Mesendoderm (in vitro differentiated cells): ENCODE measurements at regions not wholly inside any gene's neighbourhood (a gene's known extent, or its start where the extent isn't known, plus 50 kb on each side); places are given as distances from the start of the nearest gene placed in this dataset.
"Not testable (repeated sequence)": the region's sequence is repeated elsewhere in the genome, so short reads cannot be mapped to it uniquely, and the experiment has no call there.

ENCODE experiments used
- DNase-seq: peaks from one replicate; pipeline ENCODE4 v3.0.0; 2013
- H2AK5ac ChIP-seq: 2 replicates; pipeline ENCODE4 v1.6.1; 2013; ENCODE audit warnings: low read length, inconsistent platforms
- H2BK120ac ChIP-seq: 2 replicates; pipeline ENCODE4 v1.6.1; 2013; ENCODE audit warnings: low read depth, mild to moderate bottlenecking, low read length, moderate library complexity, mixed read lengths
- H2BK15ac ChIP-seq: replicated peaks from 2 replicates; pipeline ENCODE4 v1.6.1; 2013; ENCODE audit warnings: low read depth, mild to moderate bottlenecking, moderate library complexity
- H2BK5ac ChIP-seq: 2 replicates; pipeline ENCODE4 v1.6.1; 2013; ENCODE audit warnings: low read length, inconsistent platforms
- H3K18ac ChIP-seq: 2 replicates; pipeline ENCODE4 v1.6.1; 2013; ENCODE audit warnings: mild to moderate bottlenecking, low read length, mixed read lengths
- H3K23ac ChIP-seq: one replicate; pipeline ENCODE4 v1.6.1; 2013; ENCODE audit warnings: low read length
- H3K27ac ChIP-seq: 2 replicates; pipeline ENCODE4 v1.5.1; 2013; ENCODE audit warnings: low read depth, mild to moderate bottlenecking, inconsistent platforms, low read length, moderate library complexity
- H3K27me3 ChIP-seq: 2 replicates; pipeline ENCODE4 v1.6.1; 2013; ENCODE audit warnings: low read length, control low read depth, mild to moderate bottlenecking, inconsistent platforms; ENCODE audit not compliant: insufficient read depth, poor library complexity
- H3K36me3 ChIP-seq: 2 replicates; pipeline ENCODE4 v1.6.1; 2013; ENCODE audit warnings: low read length, inconsistent platforms; ENCODE audit not compliant: control insufficient read depth, insufficient read depth
- H3K4ac ChIP-seq: one replicate; pipeline ENCODE4 v1.6.1; 2013; ENCODE audit warnings: low read depth, mild to moderate bottlenecking, low read length, moderate library complexity
- H3K4me1 ChIP-seq: 2 replicates; pipeline ENCODE4 v1.6.1; 2013; ENCODE audit warnings: low read depth, low read length, inconsistent platforms; ENCODE audit not compliant: control insufficient read depth
- H3K4me2 ChIP-seq: 2 replicates; pipeline ENCODE4 v1.6.1; 2013; ENCODE audit warnings: low read length
- H3K4me3 ChIP-seq: 2 replicates; pipeline ENCODE4 v1.5.1; 2013; ENCODE audit warnings: mild to moderate bottlenecking, low read length
- H3K56ac ChIP-seq: one replicate; pipeline ENCODE4 v1.6.1; 2013; ENCODE audit warnings: low read length
- H3K79me1 ChIP-seq: 2 replicates; pipeline ENCODE4 v1.6.1; 2013; ENCODE audit warnings: low read length, inconsistent platforms
- H3K79me2 ChIP-seq: 2 replicates; pipeline ENCODE4 v1.6.1; 2013; ENCODE audit warnings: mild to moderate bottlenecking, low read length; ENCODE audit not compliant: control insufficient read depth, insufficient read depth
- H3K9ac ChIP-seq: 2 replicates; pipeline ENCODE4 v1.6.1; 2013; ENCODE audit warnings: low read length, inconsistent platforms
- H4K5ac ChIP-seq: one replicate; pipeline ENCODE4 v1.6.1; 2013; ENCODE audit warnings: low read length
- H4K8ac ChIP-seq: one replicate; pipeline ENCODE4 v1.6.1; 2013; ENCODE audit warnings: low read depth, mild to moderate bottlenecking, control low read depth, low read length, moderate library complexity
- WGBS: extraction: QIAGEN DNeasy Blood & Tissue Kit; methylation state at CpG from one replicate; pipeline ENCODE4 v1.1.7; 2013; ENCODE audit warnings: low lambda C conversion rate, missing lambda C conversion rate; ENCODE audit not compliant: insufficient coverage; ENCODE audit errors: extremely low coverage; 5-methylcytosine and 5-hydroxymethylcytosine counted together
- small RNA-seq: library from polyadenylated mRNA; stranded (forward); fragments of <200 nt; extraction: miRNeasy Mini kit (QIAGEN cat#:217004); gene quantifications from one replicate; pipeline ENCODE3, GENCODE V24; 2013; ENCODE audit not compliant: insufficient read depth

- WGBS = no CpG with 5 or more reads among the region's 1 CpG
Observed at GRCh38 chr15:79144290-79144689, 53.7 kb upstream of the RASGRF1 start.

GRCh38 chr15:79140846-79141570 lies 50.4 kb upstream of the RASGRF1 start:
- DNase-seq = no peak
- H3K27ac ChIP-seq = no peak overlapping the region
- WGBS = no CpG with 5 or more reads among the region's 1 CpG

More at GRCh38 chr15:79144290-79144689, 53.7 kb upstream of the RASGRF1 start:
- not testable (repeated sequence) for H3K56ac ChIP-seq, H3K23ac ChIP-seq, H3K18ac ChIP-seq, H3K36me3 ChIP-seq, H3K4me1 ChIP-seq, H2BK5ac ChIP-seq, H2BK120ac ChIP-seq, H2BK15ac ChIP-seq, H3K4me2 ChIP-seq, H2AK5ac ChIP-seq, H3K4me3 ChIP-seq, H3K79me1 ChIP-seq, H3K79me2 ChIP-seq, H4K8ac ChIP-seq, DNase-seq, H3K4ac ChIP-seq, H3K27ac ChIP-seq, H3K9ac ChIP-seq, H4K5ac ChIP-seq, H3K27me3 ChIP-seq

More at GRCh38 chr15:79140846-79141570, 50.4 kb upstream of the RASGRF1 start:
- Histone ChIP-seq H3K27me3 (no peaks in the 10 kb centered on the region), H3K4me3 (no peak overlapping the region), H3K9ac (no peak overlapping the region), H3K4ac (no peak overlapping the region), H2AK5ac (no peak overlapping the region), H2BK120ac (no peak overlapping the region), H3K23ac (no peak overlapping the region), H2BK15ac (no peak overlapping the region), H3K79me1 (no peaks in the 10 kb centered on the region), H2BK5ac (no peak overlapping the region), H3K36me3 (no peaks in the 10 kb centered on the region), H3K18ac (no peak overlapping the region), H4K5ac (no peak overlapping the region), H3K4me1 (no peaks in the 10 kb centered on the region), H3K79me2 (no peaks in the 10 kb centered on the region), H3K4me2 (no peak overlapping the region), H4K8ac (no peak overlapping the region), H3K56ac (no peak overlapping the region)

Small RNA genes lying in the stretch of these regions (small RNA-seq; reads per million reads assigned to genes)
- 31.0 reads per million, percentile 93 among the genes with 10 or more reads in this experiment for gene MIR184
